ENCODE measurements at regions not wholly inside any gene's neighbourhood (a gene's known extent, or its start where the extent isn't known, plus 50 kb on each side); places are given as distances from the start of the nearest gene placed in this dataset.

DNA sequence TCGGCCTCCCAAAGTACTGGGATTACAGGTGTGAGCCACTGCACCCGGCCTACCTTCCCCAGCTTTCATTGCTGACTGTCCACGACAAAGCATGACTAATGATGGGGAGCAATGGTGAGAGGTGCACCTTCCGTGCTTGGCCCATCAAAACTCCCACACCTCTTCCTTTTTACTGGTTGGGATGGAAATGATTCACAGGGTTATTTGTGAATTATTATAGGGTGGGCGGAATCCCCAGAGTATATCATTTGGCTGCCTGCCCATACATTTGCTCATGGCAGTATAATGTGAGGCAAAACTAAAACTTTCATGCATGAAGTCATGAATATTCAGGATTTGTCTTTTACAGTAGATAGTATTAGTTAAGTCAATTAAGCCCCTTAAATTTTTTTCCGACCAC is 334.2 kb upstream of the NETO1 start:
- Histone ChIP-seq H2AFZ (no peak overlapping the region), H3K4me2 (no peak overlapping the region), H3K79me2 (replicated peaks; ENCODE audit: insufficient read depth) (no peaks in the 10 kb centered on the region), H3K4me3 (no peak overlapping the region), H3K27me3 (ENCODE audit: insufficient read depth) (no peaks in the 10 kb centered on the region), H3F3A (replicated peaks; ENCODE audit: low read depth) (no peaks in the 10 kb centered on the region), H3K27ac (ENCODE audit: low read depth) (no peak overlapping the region), H3K9me2 (ENCODE audit: insufficient read depth) (no peaks in the 10 kb centered on the region), H3K4me1 (ENCODE audit: insufficient read depth) (no peaks in the 10 kb centered on the region), H3K36me3 (ENCODE audit: insufficient read depth) (no peaks in the 10 kb centered on the region), H4K20me1 (replicated peaks; ENCODE audit: insufficient read depth) (no peaks in the 10 kb centered on the region)
- H3K36me3 Mint-ChIP-seq (ENCODE audit: low read depth), result no peaks in the 10 kb centered on the region
- H3K4me1 Mint-ChIP-seq, result no peaks in the 10 kb centered on the region
- no peaks in the 10 kb centered on the region for H3K9me3 Mint-ChIP-seq
- DNase-seq (ENCODE audit: low spot score) (no peak), ATAC-seq (no peak)
- no peak overlapping the region for H3K27ac Mint-ChIP-seq
- no peaks in the 10 kb centered on the region for H3K27me3 Mint-ChIP-seq (ENCODE audit: insufficient read depth, low read depth, poor library complexity)
- TF ChIP-seq EZH2 (IDR thresholded peaks at IDR 0.05; ENCODE audit: low read depth, unreplicated experiment), result no peak
- TF ChIP-seq, protein P1, sequence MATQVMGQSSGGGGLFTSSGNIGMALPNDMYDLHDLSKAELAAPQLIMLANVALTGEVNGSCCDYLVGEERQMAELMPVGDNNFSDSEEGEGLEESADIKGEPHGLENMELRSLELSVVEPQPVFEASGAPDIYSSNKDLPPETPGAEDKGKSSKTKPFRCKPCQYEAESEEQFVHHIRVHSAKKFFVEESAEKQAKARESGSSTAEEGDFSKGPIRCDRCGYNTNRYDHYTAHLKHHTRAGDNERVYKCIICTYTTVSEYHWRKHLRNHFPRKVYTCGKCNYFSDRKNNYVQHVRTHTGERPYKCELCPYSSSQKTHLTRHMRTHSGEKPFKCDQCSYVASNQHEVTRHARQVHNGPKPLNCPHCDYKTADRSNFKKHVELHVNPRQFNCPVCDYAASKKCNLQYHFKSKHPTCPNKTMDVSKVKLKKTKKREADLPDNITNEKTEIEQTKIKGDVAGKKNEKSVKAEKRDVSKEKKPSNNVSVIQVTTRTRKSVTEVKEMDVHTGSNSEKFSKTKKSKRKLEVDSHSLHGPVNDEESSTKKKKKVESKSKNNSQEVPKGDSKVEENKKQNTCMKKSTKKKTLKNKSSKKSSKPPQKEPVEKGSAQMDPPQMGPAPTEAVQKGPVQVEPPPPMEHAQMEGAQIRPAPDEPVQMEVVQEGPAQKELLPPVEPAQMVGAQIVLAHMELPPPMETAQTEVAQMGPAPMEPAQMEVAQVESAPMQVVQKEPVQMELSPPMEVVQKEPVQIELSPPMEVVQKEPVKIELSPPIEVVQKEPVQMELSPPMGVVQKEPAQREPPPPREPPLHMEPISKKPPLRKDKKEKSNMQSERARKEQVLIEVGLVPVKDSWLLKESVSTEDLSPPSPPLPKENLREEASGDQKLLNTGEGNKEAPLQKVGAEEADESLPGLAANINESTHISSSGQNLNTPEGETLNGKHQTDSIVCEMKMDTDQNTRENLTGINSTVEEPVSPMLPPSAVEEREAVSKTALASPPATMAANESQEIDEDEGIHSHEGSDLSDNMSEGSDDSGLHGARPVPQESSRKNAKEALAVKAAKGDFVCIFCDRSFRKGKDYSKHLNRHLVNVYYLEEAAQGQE (IDR thresholded peaks at IDR 0.05; ENCODE audit: unreplicated experiment), result no peak
- no peak for TF ChIP-seq POLR2AphosphoS5 (IDR thresholded peaks at IDR 0.05; ENCODE audit: low read depth)
- no peak for TF ChIP-seq CREB1 (CRISPR knock-in tag; IDR thresholded peaks at IDR 0.05; ENCODE audit: low read depth)
- TF ChIP-seq, protein P2, sequence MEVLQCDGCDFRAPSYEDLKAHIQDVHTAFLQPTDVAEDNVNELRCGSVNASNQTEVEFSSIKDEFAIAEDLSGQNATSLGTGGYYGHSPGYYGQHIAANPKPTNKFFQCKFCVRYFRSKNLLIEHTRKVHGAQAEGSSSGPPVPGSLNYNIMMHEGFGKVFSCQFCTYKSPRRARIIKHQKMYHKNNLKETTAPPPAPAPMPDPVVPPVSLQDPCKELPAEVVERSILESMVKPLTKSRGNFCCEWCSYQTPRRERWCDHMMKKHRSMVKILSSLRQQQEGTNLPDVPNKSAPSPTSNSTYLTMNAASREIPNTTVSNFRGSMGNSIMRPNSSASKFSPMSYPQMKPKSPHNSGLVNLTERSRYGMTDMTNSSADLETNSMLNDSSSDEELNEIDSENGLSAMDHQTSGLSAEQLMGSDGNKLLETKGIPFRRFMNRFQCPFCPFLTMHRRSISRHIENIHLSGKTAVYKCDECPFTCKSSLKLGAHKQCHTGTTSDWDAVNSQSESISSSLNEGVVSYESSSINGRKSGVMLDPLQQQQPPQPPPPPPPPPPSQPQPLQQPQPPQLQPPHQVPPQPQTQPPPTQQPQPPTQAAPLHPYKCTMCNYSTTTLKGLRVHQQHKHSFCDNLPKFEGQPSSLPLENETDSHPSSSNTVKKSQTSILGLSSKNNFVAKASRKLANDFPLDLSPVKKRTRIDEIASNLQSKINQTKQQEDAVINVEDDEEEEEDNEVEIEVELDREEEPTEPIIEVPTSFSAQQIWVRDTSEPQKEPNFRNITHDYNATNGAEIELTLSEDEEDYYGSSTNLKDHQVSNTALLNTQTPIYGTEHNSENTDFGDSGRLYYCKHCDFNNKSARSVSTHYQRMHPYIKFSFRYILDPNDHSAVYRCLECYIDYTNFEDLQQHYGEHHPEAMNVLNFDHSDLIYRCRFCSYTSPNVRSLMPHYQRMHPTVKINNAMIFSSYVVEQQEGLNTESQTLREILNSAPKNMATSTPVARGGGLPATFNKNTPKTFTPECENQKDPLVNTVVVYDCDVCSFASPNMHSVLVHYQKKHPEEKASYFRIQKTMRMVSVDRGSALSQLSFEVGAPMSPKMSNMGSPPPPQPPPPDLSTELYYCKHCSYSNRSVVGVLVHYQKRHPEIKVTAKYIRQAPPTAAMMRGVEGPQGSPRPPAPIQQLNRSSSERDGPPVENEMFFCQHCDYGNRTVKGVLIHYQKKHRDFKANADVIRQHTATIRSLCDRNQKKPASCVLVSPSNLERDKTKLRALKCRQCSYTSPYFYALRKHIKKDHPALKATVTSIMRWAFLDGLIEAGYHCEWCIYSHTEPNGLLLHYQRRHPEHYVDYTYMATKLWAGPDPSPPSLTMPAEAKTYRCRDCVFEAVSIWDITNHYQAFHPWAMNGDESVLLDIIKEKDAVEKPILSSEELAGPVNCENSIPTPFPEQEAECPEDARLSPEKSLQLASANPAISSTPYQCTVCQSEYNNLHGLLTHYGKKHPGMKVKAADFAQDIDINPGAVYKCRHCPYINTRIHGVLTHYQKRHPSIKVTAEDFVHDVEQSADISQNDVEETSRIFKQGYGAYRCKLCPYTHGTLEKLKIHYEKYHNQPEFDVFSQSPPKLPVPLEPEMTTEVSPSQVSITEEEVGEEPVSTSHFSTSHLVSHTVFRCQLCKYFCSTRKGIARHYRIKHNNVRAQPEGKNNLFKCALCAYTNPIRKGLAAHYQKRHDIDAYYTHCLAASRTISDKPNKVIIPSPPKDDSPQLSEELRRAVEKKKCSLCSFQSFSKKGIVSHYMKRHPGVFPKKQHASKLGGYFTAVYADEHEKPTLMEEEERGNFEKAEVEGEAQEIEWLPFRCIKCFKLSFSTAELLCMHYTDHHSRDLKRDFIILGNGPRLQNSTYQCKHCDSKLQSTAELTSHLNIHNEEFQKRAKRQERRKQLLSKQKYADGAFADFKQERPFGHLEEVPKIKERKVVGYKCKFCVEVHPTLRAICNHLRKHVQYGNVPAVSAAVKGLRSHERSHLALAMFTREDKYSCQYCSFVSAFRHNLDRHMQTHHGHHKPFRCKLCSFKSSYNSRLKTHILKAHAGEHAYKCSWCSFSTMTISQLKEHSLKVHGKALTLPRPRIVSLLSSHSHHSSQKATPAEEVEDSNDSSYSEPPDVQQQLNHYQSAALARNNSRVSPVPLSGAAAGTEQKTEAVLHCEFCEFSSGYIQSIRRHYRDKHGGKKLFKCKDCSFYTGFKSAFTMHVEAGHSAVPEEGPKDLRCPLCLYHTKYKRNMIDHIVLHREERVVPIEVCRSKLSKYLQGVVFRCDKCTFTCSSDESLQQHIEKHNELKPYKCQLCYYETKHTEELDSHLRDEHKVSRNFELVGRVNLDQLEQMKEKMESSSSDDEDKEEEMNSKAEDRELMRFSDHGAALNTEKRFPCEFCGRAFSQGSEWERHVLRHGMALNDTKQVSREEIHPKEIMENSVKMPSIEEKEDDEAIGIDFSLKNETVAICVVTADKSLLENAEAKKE (CRISPR knock-in tag; IDR thresholded peaks at IDR 0.05), result no peak
- no peak for TF ChIP-seq EZH2phosphoT487 (IDR thresholded peaks at IDR 0.05; ENCODE audit: unreplicated experiment)
- TF ChIP-seq, protein P3, sequence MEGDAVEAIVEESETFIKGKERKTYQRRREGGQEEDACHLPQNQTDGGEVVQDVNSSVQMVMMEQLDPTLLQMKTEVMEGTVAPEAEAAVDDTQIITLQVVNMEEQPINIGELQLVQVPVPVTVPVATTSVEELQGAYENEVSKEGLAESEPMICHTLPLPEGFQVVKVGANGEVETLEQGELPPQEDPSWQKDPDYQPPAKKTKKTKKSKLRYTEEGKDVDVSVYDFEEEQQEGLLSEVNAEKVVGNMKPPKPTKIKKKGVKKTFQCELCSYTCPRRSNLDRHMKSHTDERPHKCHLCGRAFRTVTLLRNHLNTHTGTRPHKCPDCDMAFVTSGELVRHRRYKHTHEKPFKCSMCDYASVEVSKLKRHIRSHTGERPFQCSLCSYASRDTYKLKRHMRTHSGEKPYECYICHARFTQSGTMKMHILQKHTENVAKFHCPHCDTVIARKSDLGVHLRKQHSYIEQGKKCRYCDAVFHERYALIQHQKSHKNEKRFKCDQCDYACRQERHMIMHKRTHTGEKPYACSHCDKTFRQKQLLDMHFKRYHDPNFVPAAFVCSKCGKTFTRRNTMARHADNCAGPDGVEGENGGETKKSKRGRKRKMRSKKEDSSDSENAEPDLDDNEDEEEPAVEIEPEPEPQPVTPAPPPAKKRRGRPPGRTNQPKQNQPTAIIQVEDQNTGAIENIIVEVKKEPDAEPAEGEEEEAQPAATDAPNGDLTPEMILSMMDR (conservative IDR thresholded peaks at IDR 0.05; ENCODE audit: low read depth in 2 of 2), result no peak
- TF ChIP-seq ZNF331 (CRISPR knock-in tag; IDR thresholded peaks at IDR 0.05; ENCODE audit: low read depth), result no peak
- TF ChIP-seq JUNB (IDR thresholded peaks at IDR 0.05; ENCODE audit: unreplicated experiment), result no peak
- no peak for TF ChIP-seq STAT1 (IDR thresholded peaks at IDR 0.05; ENCODE audit: unreplicated experiment)
- TF ChIP-seq, protein P4, sequence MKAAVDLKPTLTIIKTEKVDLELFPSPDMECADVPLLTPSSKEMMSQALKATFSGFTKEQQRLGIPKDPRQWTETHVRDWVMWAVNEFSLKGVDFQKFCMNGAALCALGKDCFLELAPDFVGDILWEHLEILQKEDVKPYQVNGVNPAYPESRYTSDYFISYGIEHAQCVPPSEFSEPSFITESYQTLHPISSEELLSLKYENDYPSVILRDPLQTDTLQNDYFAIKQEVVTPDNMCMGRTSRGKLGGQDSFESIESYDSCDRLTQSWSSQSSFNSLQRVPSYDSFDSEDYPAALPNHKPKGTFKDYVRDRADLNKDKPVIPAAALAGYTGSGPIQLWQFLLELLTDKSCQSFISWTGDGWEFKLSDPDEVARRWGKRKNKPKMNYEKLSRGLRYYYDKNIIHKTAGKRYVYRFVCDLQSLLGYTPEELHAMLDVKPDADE (IDR thresholded peaks at IDR 0.05), result no peak
- TF ChIP-seq NANOG (IDR thresholded peaks at IDR 0.05; ENCODE audit: borderline replicate concordance), result no peak
- no peak for TF ChIP-seq ZNF114 (CRISPR knock-in tag; IDR thresholded peaks at IDR 0.05)
- no peak overlapping the region for H3K4me3 Mint-ChIP-seq

Data from GM23338 (cell line).